HG02943 (cell line): ENCODE measurements at regions not wholly inside any gene's neighbourhood (a gene's known extent, or its start where the extent isn't known, plus 50 kb on each side); places are given as distances from the start of the nearest gene placed in this dataset.
"Not testable (repeated sequence)": the region's sequence is repeated elsewhere in the genome, so short reads cannot be mapped to it uniquely, and the experiment has no call there.

Experiments
- ATAC-seq: cut with Tn5 transposase; IDR thresholded peaks from one replicate; pipeline ENCODE4 v1.9.1; 2021; ENCODE audit warnings: mild to moderate bottlenecking, low read depth, moderate library complexity; ENCODE audit not compliant: unreplicated experiment

GRCh38 chr5:13143214-13143613, 801.3 kb downstream of the DNAH5 start:
- no peak for ATAC-seq

DNA sequence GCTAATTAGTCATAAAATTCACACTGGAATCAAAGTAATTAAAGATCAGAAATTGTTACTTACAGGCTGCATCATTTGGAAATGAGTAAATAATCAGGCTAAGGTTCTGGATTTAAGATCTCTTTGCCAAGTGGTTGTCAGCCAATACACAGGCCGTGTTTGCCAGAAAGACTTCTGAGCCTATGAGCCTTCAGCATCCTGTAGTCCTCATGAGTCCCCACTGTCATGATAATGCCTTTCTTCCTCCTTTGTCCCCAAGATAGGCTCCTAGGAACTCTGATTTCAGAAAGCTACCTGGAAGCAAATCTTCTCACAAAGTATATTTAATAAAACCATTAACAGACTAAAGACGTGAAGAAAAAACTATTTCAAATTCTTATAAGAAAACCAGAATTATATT, 810.5 kb downstream of the DNAH5 start:
- ATAC-seq: no peak

GRCh38 chr5:13115476-13115875, 829.0 kb downstream of the DNAH5 start:
- ATAC-seq: no peak

DNA sequence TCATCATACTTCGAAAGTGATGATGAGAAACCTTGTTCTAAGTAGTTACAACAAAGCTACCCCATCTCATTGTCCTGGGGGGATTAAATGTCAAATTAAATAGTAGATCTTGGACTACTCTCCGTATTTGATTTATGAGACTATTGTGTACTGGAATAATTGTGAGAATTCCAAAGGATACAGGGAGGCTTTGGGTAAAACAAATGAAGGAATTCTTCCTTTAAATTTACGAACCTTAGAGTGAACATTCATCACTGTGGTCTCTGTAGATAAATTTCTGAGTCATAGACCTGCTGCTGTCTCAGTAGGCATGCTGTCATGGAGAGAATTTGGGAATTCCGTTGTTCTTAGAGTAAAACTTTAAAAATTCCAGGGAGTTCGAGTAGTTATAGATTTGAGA, 836.2 kb downstream of the DNAH5 start:
- ATAC-seq: no peak

- ATAC-seq: no peak
Measured at GRCh38 chr5:13107537-13107936, 837.0 kb downstream of the DNAH5 start.

GRCh38 chr5:13081116-13081515, 863.4 kb downstream of the DNAH5 start:
- ATAC-seq: no peak

DNA sequence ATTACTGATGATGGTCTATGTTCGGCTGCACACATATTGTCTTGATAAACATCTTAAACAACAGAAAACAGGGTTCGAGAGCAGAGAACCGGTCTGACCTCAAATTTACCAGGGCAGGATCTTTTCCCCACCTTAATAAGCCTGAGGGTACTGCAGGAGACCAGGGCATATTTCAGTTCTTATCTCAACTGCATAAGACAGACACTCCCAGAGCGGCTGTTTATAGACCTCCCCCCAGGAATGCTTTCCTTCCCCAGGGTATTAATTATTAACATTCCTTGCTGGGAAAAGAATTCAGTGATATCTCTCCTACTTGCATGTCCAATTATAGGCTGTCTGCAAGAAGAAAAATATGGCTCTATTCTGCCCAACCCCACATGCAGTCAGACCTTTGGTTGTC, 871.6 kb downstream of the DNAH5 start:
- ATAC-seq: not testable (repeated sequence)

DNA sequence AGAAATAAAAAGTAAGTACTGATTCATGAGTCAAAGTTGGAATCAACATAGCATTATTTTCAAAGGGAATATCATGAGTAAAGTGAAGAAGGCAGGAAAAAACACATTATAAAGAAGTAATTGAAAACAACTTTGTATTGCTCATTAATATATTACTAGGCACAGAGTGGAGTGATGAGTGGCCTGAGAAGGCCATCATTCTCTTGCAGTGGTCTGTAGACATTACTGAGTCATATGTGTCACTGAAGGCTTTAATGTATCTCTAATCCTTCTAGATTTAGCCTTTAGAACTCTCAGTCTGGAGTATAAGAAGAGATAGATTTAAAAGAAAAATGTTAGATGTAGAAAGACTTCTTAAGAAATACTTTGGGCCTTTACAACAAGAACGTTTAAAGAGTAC, 881.4 kb downstream of the DNAH5 start:
- ATAC-seq: no peak

DNA sequence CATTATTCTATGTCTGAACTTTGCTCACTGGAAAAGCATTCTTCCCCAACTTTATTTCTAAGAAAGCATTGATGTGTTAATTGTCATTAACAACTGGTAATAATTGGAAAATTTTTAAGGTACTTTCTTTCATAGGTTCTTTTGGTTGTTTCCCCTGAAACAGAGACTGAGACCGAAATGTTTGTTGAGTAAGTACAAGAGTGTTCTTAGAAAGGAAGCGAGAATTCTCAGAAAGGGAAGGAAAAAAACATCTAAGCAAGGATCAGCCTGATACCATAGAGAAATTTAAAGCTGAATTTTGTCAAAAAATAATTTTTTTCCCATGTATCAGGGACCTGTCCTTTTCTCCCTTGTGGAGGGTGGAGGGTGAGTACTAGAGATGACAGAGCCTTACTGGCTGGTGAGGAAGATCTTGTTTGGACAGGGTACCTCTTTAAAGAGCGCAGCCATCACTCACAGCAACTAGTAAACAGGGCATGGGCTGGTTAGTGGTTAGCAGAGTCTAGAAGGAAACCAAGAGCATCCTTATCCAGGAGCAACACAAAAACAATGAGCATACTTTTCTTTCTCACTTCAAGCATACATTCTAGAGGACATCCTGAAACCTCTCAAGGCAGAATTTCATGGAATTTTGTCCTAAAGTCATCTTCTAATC, 898.5 kb downstream of the DNAH5 start:
- ATAC-seq: no peak

GRCh38 chr5:13034061-13034460, 910.4 kb downstream of the DNAH5 start:
- no peak for ATAC-seq

DNA sequence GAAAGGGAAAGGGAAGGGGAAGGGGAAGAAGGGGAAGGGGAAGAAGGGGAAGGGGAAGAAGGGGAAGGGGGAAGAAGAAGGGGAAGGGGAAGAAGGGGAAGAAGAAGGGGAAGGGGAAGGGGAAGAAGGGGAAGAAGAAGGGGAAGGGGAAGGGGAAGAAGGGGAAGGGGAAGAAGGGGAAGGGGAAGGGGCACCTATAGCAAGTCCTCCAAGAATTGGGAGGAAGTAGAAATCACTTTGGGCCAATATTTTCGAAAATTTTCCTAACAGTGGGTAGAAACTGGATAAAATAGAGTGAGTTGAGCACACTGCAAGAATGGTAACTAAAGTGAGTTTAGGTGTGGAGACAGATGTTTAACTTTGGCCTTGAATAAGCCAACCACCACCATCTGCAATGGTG, 915.3 kb downstream of the DNAH5 start:
- ATAC-seq: no peak

- ATAC-seq: no peak
Measured at GRCh38 chr5:13027874-13028273, 916.6 kb downstream of the DNAH5 start.

- no peak for ATAC-seq
Measured at GRCh38 chr5:13019729-13020128, 924.8 kb downstream of the DNAH5 start.

DNA sequence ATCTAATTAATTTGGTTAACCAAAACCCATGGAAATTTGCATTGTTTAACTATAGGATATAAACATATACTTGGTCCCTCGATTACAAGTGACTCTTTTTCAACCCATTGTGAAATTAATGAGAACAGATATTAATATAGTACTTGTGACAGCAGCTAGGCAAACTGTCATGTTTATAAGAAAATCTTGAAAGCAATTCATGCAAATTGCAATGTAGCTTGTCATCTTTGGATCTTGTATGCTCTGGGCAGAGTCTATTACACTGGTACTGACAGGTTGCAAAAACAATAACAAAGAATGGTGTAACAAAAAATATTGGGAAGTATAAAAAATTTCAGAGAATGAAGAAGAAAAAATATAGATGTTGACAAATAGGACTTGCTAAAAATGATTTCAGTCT, 941.0 kb downstream of the DNAH5 start:
- no peak for ATAC-seq

GRCh38 chr5:12999667-13000066, 944.8 kb downstream of the DNAH5 start:
- no peak for ATAC-seq

GRCh38 chr5:12985142-12985541, 959.3 kb downstream of the DNAH5 start:
- ATAC-seq: no peak

- no peak for ATAC-seq
Measured at GRCh38 chr5:12974856-12975255, 969.6 kb downstream of the DNAH5 start.

DNA sequence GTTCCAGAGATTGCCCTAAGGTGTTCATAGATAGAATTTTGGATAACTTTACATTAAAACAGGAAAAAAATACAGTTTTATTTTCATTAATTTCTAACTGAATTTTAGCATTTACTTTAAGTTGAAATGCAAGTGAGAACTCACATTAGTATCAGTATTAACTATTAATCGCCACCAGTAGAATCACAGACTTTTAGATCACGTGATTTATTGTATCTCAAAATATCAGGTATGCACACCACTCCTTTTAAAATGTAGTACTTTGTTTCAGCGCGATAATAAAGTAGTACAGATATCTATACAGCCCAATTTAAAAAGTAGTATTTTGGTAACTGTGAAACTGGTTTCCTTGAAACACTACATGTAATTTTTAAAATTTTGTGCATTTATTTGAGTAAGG, 978.7 kb downstream of the DNAH5 start:
- no peak for ATAC-seq

DNA sequence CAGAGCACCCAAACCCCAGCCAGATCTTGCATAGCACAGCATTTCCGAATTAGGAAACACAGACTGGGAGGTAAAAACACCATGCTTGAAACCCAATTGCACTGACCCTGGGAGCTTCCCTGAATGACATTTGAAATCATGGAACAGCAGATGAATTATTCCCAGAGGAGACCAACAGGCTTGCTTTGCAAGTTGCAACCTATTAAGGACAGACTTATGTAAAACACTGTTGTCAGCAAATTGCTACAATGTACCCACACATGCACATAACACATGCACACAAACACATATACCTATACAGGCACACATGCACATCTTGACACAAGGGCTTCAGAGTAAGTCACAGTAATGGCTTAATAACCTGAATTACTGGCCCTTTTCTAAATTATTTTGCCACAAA, 984.8 kb downstream of the DNAH5 start:
- no peak for ATAC-seq

DNA sequence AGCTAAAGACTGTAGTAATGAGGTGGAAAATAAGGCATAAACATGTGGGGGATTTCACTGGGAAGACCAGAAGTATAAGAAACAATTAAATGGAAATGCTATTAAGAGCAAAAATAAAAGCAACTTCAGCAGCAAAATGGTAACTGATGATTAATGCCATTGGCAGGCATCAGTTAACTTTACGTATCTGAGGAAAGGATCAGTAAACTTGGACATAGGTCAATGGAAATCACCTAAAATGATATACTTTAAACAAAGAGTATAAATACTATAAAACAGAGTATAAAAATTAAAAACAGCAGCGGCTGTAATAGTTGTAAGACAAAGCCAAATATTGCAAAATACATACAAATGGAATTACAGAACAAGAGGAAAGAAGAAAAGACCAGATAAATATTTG, 992.1 kb downstream of the DNAH5 start:
- no peak for ATAC-seq

DNA sequence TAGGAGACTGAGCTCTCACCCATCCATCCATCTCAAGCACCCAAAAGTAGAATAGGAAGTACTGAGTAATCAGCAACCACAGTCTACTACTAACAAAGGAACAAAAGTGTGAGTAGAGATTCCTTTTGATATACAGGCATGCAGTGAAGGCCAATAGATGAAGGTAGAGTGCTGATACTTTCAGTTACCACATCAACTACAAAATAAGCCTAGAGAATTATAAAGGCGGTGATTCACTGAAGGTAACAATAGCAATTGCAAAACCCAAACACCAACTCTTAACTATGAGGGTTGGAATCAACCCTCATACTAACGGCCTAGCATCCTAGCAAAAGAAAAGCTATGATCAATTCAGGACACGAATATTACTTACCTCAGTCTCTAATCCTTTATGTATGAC, 992.6 kb downstream of the DNAH5 start:
- ATAC-seq: no peak

DNA sequence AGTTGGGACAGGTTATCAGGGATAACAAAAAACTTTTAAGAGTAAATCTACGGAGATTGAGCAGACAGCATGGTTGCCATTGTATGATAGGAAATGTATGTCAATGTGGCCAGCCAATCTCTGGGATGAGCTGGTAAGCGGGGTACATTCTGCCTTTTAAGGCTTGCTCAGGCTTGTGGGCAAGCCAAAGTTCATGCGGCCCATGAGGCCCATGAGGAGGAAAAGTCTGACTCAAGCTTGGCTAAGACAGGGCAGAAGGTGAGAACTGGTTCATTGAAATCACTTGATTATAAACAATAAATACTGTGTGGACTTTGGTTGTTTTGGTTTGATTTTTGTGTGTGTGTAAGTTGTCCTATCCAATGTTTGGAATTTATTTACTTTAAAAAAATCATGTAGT, 997.1 kb downstream of the DNAH5 start:
- no peak for ATAC-seq

- not testable (repeated sequence) for ATAC-seq
Measured at GRCh38 chr5:12945477-12945876, 999.0 kb downstream of the DNAH5 start.
